A549 (cell line): ENCODE measurements at regions not wholly inside any gene's neighbourhood (a gene's known extent, or its start where the extent isn't known, plus 50 kb on each side); places are given as distances from the start of the nearest gene placed in this dataset.
A peak's percentile ranks its signal among the peaks of the same experiment; 100 is the strongest.
"Not testable (repeated sequence)": the region's sequence is repeated elsewhere in the genome, so short reads cannot be mapped to it uniquely, and the experiment has no call there.

Experiments
- ATAC-seq, 2 experiments: fragments of 200-7000 bp in 1 of 2; fragments of >200 bp in 1 of 2; cut with Nextera tagmentation in 1 of 2; cut with Tn5 transposase in 1 of 2; 3 replicates each; pipeline versions ENCODE4 v1.8.0 to v1.9.1; 2018 to 2020; ENCODE audit warnings: mild to moderate bottlenecking in 1 of 2, moderate library complexity in 1 of 2
- CTCF ChIA-PET: fragments of 300-600 bp; sonication (Branson Sonifier 250); formaldehyde crosslinking; extraction: SDS; loops from one replicate; lab custom pipeline; 2021; ENCODE audit warnings: antibody characterized with exemption, inconsistent platforms; lab: Yijun Ruan, JAX
- POLR2A ChIA-PET: fragments of 350-600 bp; formaldehyde crosslinking; extraction: SDS; loops from one replicate; lab custom pipeline; 2021; ENCODE audit warnings: antibody characterized with exemption, inconsistent platforms; lab: Yijun Ruan, JAX
- DNase-seq, 2 experiments: peaks; one replicate each; pipeline versions ENCODE4 v3.0.0 to v3.0.0-alpha.2; 2011 to 2016; ENCODE audit warnings: low read depth in 1 of 2, low spot score in 1 of 2
- FAIRE-seq: peaks from 2 replicates; lab custom pipeline; 2011; peaks lifted over from hg19 to GRCh38; lab: Jason Lieb, UNC
- H3K27ac ChIP-seq, 2 experiments: fragments of >200 bp; sonication (Bioruptor Twin); formaldehyde crosslinking; 3 replicates each; pipeline ENCODE4 v1.5.1; 2016 to 2017
- H3K4me1 ChIP-seq: fragments of >200 bp; sonication (Bioruptor Twin); formaldehyde crosslinking; 3 replicates; pipeline ENCODE4 v1.6.1; 2016
- H3K4me2 ChIP-seq: fragments of >200 bp; sonication (Bioruptor Twin); formaldehyde crosslinking; 3 replicates; pipeline ENCODE4 v1.6.1; 2016
- H3K4me3 ChIP-seq: fragments of >200 bp; sonication (Bioruptor Twin); formaldehyde crosslinking; 3 replicates; pipeline ENCODE4 v1.5.1; 2016
- H3K9me3 ChIP-seq: fragments of >200 bp; sonication (Bioruptor Twin); formaldehyde crosslinking; 3 replicates; pipeline ENCODE4 v1.6.1; 2016
- ATOH8 ChIP-seq: fragments of 250-450 bp; sonication (Bioruptor Pico); IDR thresholded peaks from 2 replicates; pipeline ENCODE4 v1.5.0; 2020; ENCODE audit warnings: low read depth, mild to moderate bottlenecking, moderate library complexity
- ELK1 ChIP-seq: fragments of 150-350 bp; IDR thresholded peaks from 2 replicates; pipeline ENCODE4 v1.6.1; 2014; ENCODE audit warnings: low read depth, mild to moderate bottlenecking, low read length
- GATA3 ChIP-seq: IDR thresholded peaks from 2 replicates; pipeline ENCODE4 v1.6.1; 2012; ENCODE audit warnings: borderline replicate concordance
- MAFK ChIP-seq: fragments of 450-650 bp; IDR thresholded peaks from 2 replicates; pipeline ENCODE4 v1.6.1; 2014; ENCODE audit not compliant: partially characterized antibody
- NR3C1 ChIP-seq: fragments of >200 bp; sonication (Bioruptor Twin); formaldehyde crosslinking; IDR thresholded peaks from 3 replicates; pipeline ENCODE4 v1.6.1; 2017
- ZFP36 ChIP-seq: fragments of 450-650 bp; IDR thresholded peaks from 2 replicates; pipeline ENCODE4 v1.6.1; 2014; ENCODE audit warnings: borderline replicate concordance; ENCODE audit not compliant: partially characterized antibody
- WGBS: methylation state at CpG from one replicate; pipeline ENCODE4 v1.1.6; 2017; ENCODE audit errors: missing lambda C conversion rate; 5-methylcytosine and 5-hydroxymethylcytosine counted together

GRCh38 chr10:38226385-38226784 is 132.2 kb downstream of the ZNF37A start (continued):
- TF ChIP-seq ELK1, result no peak
- TF ChIP-seq ATOH8 (CRISPR knock-in tag), result no peak
- TF ChIP-seq GATA3, result no peak

- DNase-seq (no peak), ATAC-seq (no peak), FAIRE-seq (no peak)
- Histone ChIP-seq H3K4me1 (no peaks in the 10 kb centered on the region), H3K27ac (no peak overlapping the region), H3K4me3 (no peak overlapping the region), H3K9me3 (no peaks in the 10 kb centered on the region), H3K4me2 (no peak overlapping the region)
- no peak for TF ChIP-seq NR3C1
- TF ChIP-seq ZFP36, result no peak
- POLR2A ChIA-PET, result no interaction called here
- CTCF ChIA-PET, result no interaction called here
- WGBS, result 11% methylated on average over 2 of the region's 2 CpGs
These were observed 134.3 kb downstream of the ZNF37A start for GRCh38 chr10:38228394-38228793.

GRCh38 chr10:38238479-38238878 is 144.3 kb downstream of the ZNF37A start:
- 1% methylated on average over 2 of the region's 2 CpGs for WGBS
- CTCF ChIA-PET, H3K4me2 ChIP-seq, H3K4me1 ChIP-seq, H3K27ac ChIP-seq, ATAC-seq, H3K9me3 ChIP-seq, FAIRE-seq, H3K4me3 ChIP-seq, POLR2A ChIA-PET, DNase-seq: not testable (repeated sequence)

GRCh38 chr10:38242061-38242649 is 148.0 kb downstream of the ZNF37A start:
- CTCF ChIA-PET, DNase-seq, ATAC-seq, H3K4me3 ChIP-seq, POLR2A ChIA-PET, H3K4me1 ChIP-seq, FAIRE-seq, H3K4me2 ChIP-seq, H3K9me3 ChIP-seq, H3K27ac ChIP-seq: not testable (repeated sequence)
- 0% methylated on average over 2 of the region's 2 CpGs for WGBS

GRCh38 chr10:38248113-38248512 is 154.0 kb downstream of the ZNF37A start:
- H3K4me1 ChIP-seq, FAIRE-seq, POLR2A ChIA-PET, CTCF ChIA-PET, H3K9me3 ChIP-seq, ATAC-seq, H3K27ac ChIP-seq, DNase-seq, H3K4me2 ChIP-seq, H3K4me3 ChIP-seq: not testable (repeated sequence)
- TF ChIP-seq MAFK, result peak; percentile 54
- 3% methylated on average over 1 of the region's 1 CpG for WGBS

- H3K9me3 ChIP-seq, H3K4me2 ChIP-seq, H3K4me1 ChIP-seq, ATAC-seq, H3K27ac ChIP-seq, DNase-seq, FAIRE-seq, CTCF ChIA-PET, H3K4me3 ChIP-seq, POLR2A ChIA-PET: not testable (repeated sequence)
- 15% methylated on average over 6 of the region's 6 CpGs for WGBS
These were observed 158.4 kb downstream of the ZNF37A start for GRCh38 chr10:38252551-38252950.

GRCh38 chr10:38267555-38267954 is 173.4 kb downstream of the ZNF37A start:
- FAIRE-seq, POLR2A ChIA-PET, CTCF ChIA-PET, H3K4me2 ChIP-seq, H3K9me3 ChIP-seq, DNase-seq, H3K27ac ChIP-seq, H3K4me1 ChIP-seq, ATAC-seq, H3K4me3 ChIP-seq: not testable (repeated sequence)
- WGBS, result 23% methylated on average over 6 of the region's 6 CpGs
- peak; percentile 39 for TF ChIP-seq MAFK
